Upper lobe of right lung (tissue), 1 donor: ENCODE measurements at regions not wholly inside any gene's neighbourhood (a gene's known extent, or its start where the extent isn't known, plus 50 kb on each side); places are given as distances from the start of the nearest gene placed in this dataset.

ENCODE experiments used
- ATAC-seq: fragments of 200-7000 bp; cut with Tn5 transposase; one replicate; pipeline ENCODE4 v1.9.1; 2020; ENCODE audit warnings: mild to moderate bottlenecking, moderate library complexity
- DNase-seq: peaks from one replicate; pipeline ENCODE4 v3.0.0-alpha.2; 2020
- H3K27ac ChIP-seq: fragments of 200-600 bp; one replicate; pipeline ENCODE4 v1.8.0; 2022
- H3K27me3 ChIP-seq: fragments of 200-600 bp; one replicate; pipeline ENCODE4 v1.8.0; 2022; ENCODE audit warnings: mild to moderate bottlenecking
- H3K36me3 ChIP-seq: fragments of 200-600 bp; one replicate; pipeline ENCODE4 v1.8.0; 2022
- H3K4me1 ChIP-seq: fragments of 200-600 bp; one replicate; pipeline ENCODE4 v1.8.0; 2022
- H3K4me3 ChIP-seq: fragments of 200-600 bp; one replicate; pipeline ENCODE4 v1.8.0; 2022; ENCODE audit warnings: mild to moderate bottlenecking
- H3K9me3 ChIP-seq: fragments of 200-600 bp; one replicate; pipeline ENCODE4 v1.8.0; 2022
- intact Hi-C: fragments of 100-400 bp; cut with DNase I; formaldehyde crosslinking; loops from one replicate; pipeline ENCODE4 v1.11.0; 2022
- TF ChIP-seq, protein P1 (sequence below): fragments of 200-600 bp; IDR thresholded peaks from one replicate; pipeline ENCODE4 v1.8.0; 2022; ENCODE audit warnings: antibody characterized with exemption
- donor health status: DM: no; HTN: yes; CAD: no; lungs with severe emphysema.

DNA sequence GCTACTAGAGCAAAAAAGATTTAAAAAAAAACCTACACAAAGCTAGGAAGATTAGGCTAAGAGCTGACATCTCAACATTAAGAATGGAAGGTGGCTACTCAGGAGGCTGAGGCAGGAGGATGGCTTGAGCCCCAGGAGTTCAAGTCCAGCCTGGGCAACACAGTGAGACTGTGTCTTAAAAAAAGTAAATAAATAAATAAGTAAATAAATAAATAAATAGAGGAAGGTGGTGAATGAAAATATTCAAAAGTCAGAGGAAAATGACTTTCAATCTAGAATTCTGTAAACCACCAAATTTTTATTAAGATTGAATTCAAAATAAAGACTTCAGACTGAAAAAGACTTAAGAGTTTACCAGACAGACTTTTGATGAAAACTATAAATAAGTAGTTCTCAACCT lies 50.9 kb upstream of the TMPRSS2 start:
- Histone ChIP-seq H3K4me1 (no peaks in the 10 kb centered on the region), H3K27me3 (peaks cover 10% of the 10 kb centered on the region), H3K36me3 (no peaks in the 10 kb centered on the region), H3K9me3 (no peaks in the 10 kb centered on the region), H3K4me3 (no peak overlapping the region), H3K27ac (no peak overlapping the region)
- intact Hi-C loops, result no loop called here
- ATAC-seq, result no peak
- DNase-seq, result no peak
- TF ChIP-seq, protein P1, sequence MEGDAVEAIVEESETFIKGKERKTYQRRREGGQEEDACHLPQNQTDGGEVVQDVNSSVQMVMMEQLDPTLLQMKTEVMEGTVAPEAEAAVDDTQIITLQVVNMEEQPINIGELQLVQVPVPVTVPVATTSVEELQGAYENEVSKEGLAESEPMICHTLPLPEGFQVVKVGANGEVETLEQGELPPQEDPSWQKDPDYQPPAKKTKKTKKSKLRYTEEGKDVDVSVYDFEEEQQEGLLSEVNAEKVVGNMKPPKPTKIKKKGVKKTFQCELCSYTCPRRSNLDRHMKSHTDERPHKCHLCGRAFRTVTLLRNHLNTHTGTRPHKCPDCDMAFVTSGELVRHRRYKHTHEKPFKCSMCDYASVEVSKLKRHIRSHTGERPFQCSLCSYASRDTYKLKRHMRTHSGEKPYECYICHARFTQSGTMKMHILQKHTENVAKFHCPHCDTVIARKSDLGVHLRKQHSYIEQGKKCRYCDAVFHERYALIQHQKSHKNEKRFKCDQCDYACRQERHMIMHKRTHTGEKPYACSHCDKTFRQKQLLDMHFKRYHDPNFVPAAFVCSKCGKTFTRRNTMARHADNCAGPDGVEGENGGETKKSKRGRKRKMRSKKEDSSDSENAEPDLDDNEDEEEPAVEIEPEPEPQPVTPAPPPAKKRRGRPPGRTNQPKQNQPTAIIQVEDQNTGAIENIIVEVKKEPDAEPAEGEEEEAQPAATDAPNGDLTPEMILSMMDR, result no peak

DNA sequence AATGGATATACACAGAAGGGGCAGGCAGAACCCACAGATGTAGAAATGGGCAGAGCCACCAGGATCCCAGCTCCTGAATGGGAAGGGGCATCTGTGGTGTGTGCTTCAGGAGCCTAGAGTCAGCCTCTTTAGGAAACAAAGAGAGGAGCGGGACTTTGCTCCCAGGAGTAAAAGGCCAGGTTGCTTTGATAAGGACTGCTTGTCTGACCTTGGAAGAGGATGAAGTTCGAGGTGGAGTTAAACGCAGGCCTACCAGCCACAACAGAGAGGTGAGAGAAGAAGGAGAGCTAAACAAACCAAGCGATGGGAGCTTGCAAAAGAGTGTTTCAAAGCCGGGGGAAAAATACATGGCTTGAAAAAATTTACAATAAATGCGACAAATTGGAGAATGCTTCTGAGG lies 49.9 kb upstream of the TMPRSS2 start:
- H3K27me3 ChIP-seq, result peaks cover 10% of the 10 kb centered on the region
- ATAC-seq (no peak), DNase-seq (no peak)
- no peaks in the 10 kb centered on the region for H3K9me3 ChIP-seq
- intact Hi-C loops, result no loop called here
- H3K4me1 ChIP-seq, result no peaks in the 10 kb centered on the region
- no peak overlapping the region for H3K27ac ChIP-seq
- H3K36me3 ChIP-seq, result no peaks in the 10 kb centered on the region
- TF ChIP-seq, protein P1, result no peak
- no peak overlapping the region for H3K4me3 ChIP-seq
